GM06990 (cell line): ENCODE measurements at regions not wholly inside any gene's neighbourhood (a gene's known extent, or its start where the extent isn't known, plus 50 kb on each side); places are given as distances from the start of the nearest gene placed in this dataset.

Experiments
- DNase-seq: peaks from one replicate; pipeline ENCODE4 v3.0.0-alpha.2; 2011; ENCODE audit not compliant: insufficient read length; ENCODE audit errors: extremely low read depth
- H3K27me3 ChIP-seq: replicated peaks from 2 replicates; pipeline ENCODE4 v1.6.0; 2011; ENCODE audit warnings: low read length; ENCODE audit not compliant: control insufficient read depth, insufficient read depth
- H3K36me3 ChIP-seq: 2 replicates; pipeline ENCODE4 v1.5.1; 2011; ENCODE audit warnings: low read length; ENCODE audit not compliant: control insufficient read depth, insufficient read depth
- H3K4me3 ChIP-seq: replicated peaks from 2 replicates; pipeline ENCODE4 v1.5.1; 2011; ENCODE audit warnings: low read depth, mild to moderate bottlenecking, control low read depth, low read length
- CTCF ChIP-seq: IDR thresholded peaks from 2 replicates; pipeline ENCODE4 v1.5.1; 2011; ENCODE audit warnings: low read length, control low read depth, mild to moderate bottlenecking, inconsistent platforms; ENCODE audit not compliant: insufficient read depth, poor library complexity, severe bottlenecking

- Histone ChIP-seq H3K27me3 (no peaks in the 10 kb centered on the region), H3K36me3 (no peaks in the 10 kb centered on the region), H3K4me3 (no peak overlapping the region)
- no peak for TF ChIP-seq CTCF
- no peak for DNase-seq
Observed at GRCh38 chr16:73265935-73266334, 218.0 kb upstream of the ZFHX3 start.

GRCh38 chr16:73265124-73265837 lies 217.4 kb upstream of the ZFHX3 start:
- Histone ChIP-seq H3K27me3 (no peaks in the 10 kb centered on the region), H3K4me3 (no peak overlapping the region), H3K36me3 (no peaks in the 10 kb centered on the region)
- no peak for TF ChIP-seq CTCF
- DNase-seq, result no peak

- H3K27me3 ChIP-seq, result no peaks in the 10 kb centered on the region
- no peaks in the 10 kb centered on the region for H3K36me3 ChIP-seq
- no peak for TF ChIP-seq CTCF
- no peak for DNase-seq
- H3K4me3 ChIP-seq, result no peak overlapping the region
Observed at GRCh38 chr16:73262931-73263330, 215.0 kb upstream of the ZFHX3 start.

GRCh38 chr16:73255031-73255430 lies 207.1 kb upstream of the ZFHX3 start:
- Histone ChIP-seq H3K27me3 (no peaks in the 10 kb centered on the region), H3K36me3 (no peaks in the 10 kb centered on the region), H3K4me3 (no peak overlapping the region)
- TF ChIP-seq CTCF, result no peak
- DNase-seq, result no peak

- Histone ChIP-seq H3K4me3 (no peak overlapping the region), H3K27me3 (no peaks in the 10 kb centered on the region), H3K36me3 (no peaks in the 10 kb centered on the region)
- TF ChIP-seq CTCF, result no peak
- DNase-seq, result no peak
Observed at GRCh38 chr16:73253922-73254480, 206.1 kb upstream of the ZFHX3 start.
